K562 (cell line): ENCODE measurements at regions not wholly inside any gene's neighbourhood (a gene's known extent, or its start where the extent isn't known, plus 50 kb on each side); places are given as distances from the start of the nearest gene placed in this dataset.

Experiments used
- AFF4 ChIP-seq: sonication (generic); formaldehyde crosslinking; IDR thresholded peaks from 2 replicates; pipeline ENCODE4 v1.8.0; 2023; ENCODE audit warnings: mild to moderate bottlenecking, missing genetic modification reagents
- EP300 ChIP-seq: IDR thresholded peaks from 2 replicates; pipeline ENCODE4 v1.6.1; 2012; ENCODE audit warnings: low read length, improper control_type of control experiment
- HDGF ChIP-seq: fragments of 450-650 bp; IDR thresholded peaks from 2 replicates; pipeline ENCODE4 v1.6.1; 2016
- HEY1 ChIP-seq: fragments of 250-450 bp; sonication (Bioruptor Pico); IDR thresholded peaks from 2 replicates; pipeline ENCODE4 v1.5.0; 2020; ENCODE audit warnings: mild to moderate bottlenecking, moderate library complexity, borderline replicate concordance
- HNRNPL ChIP-seq: fragments of 200-400 bp; formaldehyde crosslinking; IDR thresholded peaks from 2 replicates; pipeline ENCODE4 v1.6.1; 2017; ENCODE audit warnings: low read depth, mild to moderate bottlenecking, low read length
- ILF3 ChIP-seq: fragments of 450-650 bp; IDR thresholded peaks from 2 replicates; pipeline ENCODE4 v1.6.1; 2018; ENCODE audit warnings: antibody characterized with exemption, mild to moderate bottlenecking, moderate library complexity, borderline replicate concordance
- MTA3 ChIP-seq: fragments of 450-650 bp; formaldehyde crosslinking; IDR thresholded peaks from 2 replicates; pipeline ENCODE4 v1.6.1; 2017; ENCODE audit warnings: mild to moderate bottlenecking, borderline replicate concordance
- NFYB ChIP-seq: IDR thresholded peaks from 2 replicates; pipeline ENCODE4 v1.6.1; 2011; ENCODE audit warnings: mild to moderate bottlenecking, moderate library complexity; ENCODE audit not compliant: insufficient read length; ENCODE audit errors: extremely low read depth
- POLR2A ChIP-seq: fragments of 450-650 bp; conservative IDR thresholded peaks from 2 replicates; pipeline ENCODE4 v1.6.1; 2016
- SNRNP70 ChIP-seq: fragments of 200-400 bp; formaldehyde crosslinking; optimal IDR thresholded peaks from 2 replicates; pipeline ENCODE3; 2017; ENCODE audit warnings: low read depth, low read length
- STAT5B ChIP-seq: fragments of 250-450 bp; sonication (Bioruptor Pico); IDR thresholded peaks from 2 replicates; pipeline ENCODE4 v1.8.0; 2021; ENCODE audit warnings: mild to moderate bottlenecking, inconsistent platforms
- ZBTB11 ChIP-seq, 3 experiments: fragments of 200-800 bp in 1 of 3; fragments of 250-450 bp in 1 of 3; fragments of 450-650 bp in 1 of 3; sonication (Bioruptor Pico) in 1 of 3; sonication (Bioruptor generic) in 1 of 3; formaldehyde crosslinking in 1 of 3; IDR thresholded peaks; 2 replicates each; pipeline versions ENCODE4 v1.6.1 to v1.8.0; 2016 to 2022; ENCODE audit warnings: mild to moderate bottlenecking in 2 of 3, missing genetic modification characterization in 2 of 3, missing compliant biosample characterization in 1 of 3, moderate library complexity in 1 of 3
- ZKSCAN3 ChIP-seq: fragments of 250-450 bp; sonication (Bioruptor Pico); IDR thresholded peaks from 2 replicates; pipeline ENCODE4 v1.4.0; 2020

DNA sequence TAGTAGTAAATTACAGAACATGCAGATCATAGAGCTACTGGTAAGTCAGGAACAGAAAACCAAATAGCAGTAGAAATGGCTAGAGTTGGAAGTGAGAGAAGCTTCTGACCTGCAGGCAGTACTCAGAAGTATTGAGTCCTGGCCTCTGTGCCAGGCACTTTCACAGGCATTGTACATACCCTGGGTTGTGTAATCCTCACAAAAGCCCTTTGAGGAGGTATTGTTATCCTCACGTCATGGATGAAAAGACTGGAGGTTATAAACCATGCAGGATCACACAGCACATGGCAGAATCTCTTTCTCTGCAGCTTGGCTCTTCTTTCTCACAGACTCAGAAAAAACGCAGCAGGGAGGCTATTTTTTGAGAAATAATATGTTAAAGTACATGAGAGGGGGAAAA lies 789.3 kb upstream of the FAM98A start:
- TF ChIP-seq HNRNPL (no peak), MTA3 (no peak), ILF3 (no peak), HEY1 (CRISPR knock-in tag) (no peak), NFYB (no peak), AFF4 (CRISPR knock-in tag) (no peak), HDGF (no peak), POLR2A (no peak), ZKSCAN3 (CRISPR knock-in tag) (no peak), STAT5B (CRISPR knock-in tag) (no peak), SNRNP70 (no peak), ZBTB11 (CRISPR knock-in tag; IDR thresholded peaks at IDR 0.05) (no peak), EP300 (no peak)
